ENCODE measurements at regions not wholly inside any gene's neighbourhood (a gene's known extent, or its start where the extent isn't known, plus 50 kb on each side); places are given as distances from the start of the nearest gene placed in this dataset.

- H2AFZ ChIP-seq (ENCODE audit: low read length), result no peak overlapping the region
- no peak overlapping the region for H3K4me2 ChIP-seq (ENCODE audit: low read length)
- ChIA-PET POLR2A (no interaction called here), CTCF (ENCODE audit: unreplicated experiment) (interaction anchor here (0.6 kb wide), 1 partner anchor 72 kb away, joined by 3 read pairs; no protein-coding TSS in a partner anchor)
- TF ChIP-seq EZH2phosphoT487 (IDR thresholded peaks at IDR 0.05; ENCODE audit: borderline replicate concordance, low read depth, low read length) (no peak), CTCF (conservative IDR thresholded peaks at IDR 0.05; ENCODE audit: low read length) (no peak)
- H3K36me3 ChIP-seq (ENCODE audit: insufficient read depth, low read length), result no peaks in the 10 kb centered on the region
- DNase-seq (ENCODE audit: low spot score), result no peak
- intact Hi-C loops (cut with micrococcal nuclease; ENCODE audit: unreplicated experiment), result no loop called here
- H3K27ac ChIP-seq (ENCODE audit: low read depth, low read length, poor library complexity, severe bottlenecking), result no peak overlapping the region
- no peaks in the 10 kb centered on the region for H3K9me2 ChIP-seq (ENCODE audit: insufficient read depth, low read length)
- H4K20me1 ChIP-seq (ENCODE audit: insufficient read depth, low read length), result no peaks in the 10 kb centered on the region
- no peaks in the 10 kb centered on the region for H3K9me3 ChIP-seq (ENCODE audit: low read length)
- no peaks in the 10 kb centered on the region for H3K79me2 ChIP-seq (ENCODE audit: insufficient read depth, low read depth, low read length)
- no peaks in the 10 kb centered on the region for H3K4me1 ChIP-seq (ENCODE audit: insufficient read depth, low read length, poor library complexity, severe bottlenecking)
- H3K4me3 ChIP-seq (ENCODE audit: low read depth, low read length, poor library complexity, severe bottlenecking), result no peak overlapping the region
- BruUV-seq (replicated peaks), result no TSS peak
These were observed 219.3 kb upstream of the SLCO3A1 start for GRCh38 chr15:91634179-91634578.

GRCh38 chr15:91635080-91635479, 218.4 kb upstream of the SLCO3A1 start:
- no peak overlapping the region for H3K4me3 ChIP-seq (ENCODE audit: low read depth, low read length, poor library complexity, severe bottlenecking)
- no peaks in the 10 kb centered on the region for H3K9me2 ChIP-seq (ENCODE audit: insufficient read depth, low read length)
- H4K20me1 ChIP-seq (ENCODE audit: insufficient read depth, low read length), result no peaks in the 10 kb centered on the region
- TF ChIP-seq EZH2phosphoT487 (IDR thresholded peaks at IDR 0.05; ENCODE audit: borderline replicate concordance, low read depth, low read length) (no peak), CTCF (conservative IDR thresholded peaks at IDR 0.05; ENCODE audit: low read length) (no peak)
- no peak for DNase-seq (ENCODE audit: low spot score)
- no peak overlapping the region for H3K27ac ChIP-seq (ENCODE audit: low read depth, low read length, poor library complexity, severe bottlenecking)
- intact Hi-C loops (cut with micrococcal nuclease; ENCODE audit: unreplicated experiment), result no loop called here
- ChIA-PET POLR2A (no interaction called here), CTCF (ENCODE audit: unreplicated experiment) (no interaction called here)
- no TSS peak for BruUV-seq (replicated peaks)
- H2AFZ ChIP-seq (ENCODE audit: low read length), result no peak overlapping the region
- no peaks in the 10 kb centered on the region for H3K4me1 ChIP-seq (ENCODE audit: insufficient read depth, low read length, poor library complexity, severe bottlenecking)
- no peak overlapping the region for H3K4me2 ChIP-seq (ENCODE audit: low read length)
- no peaks in the 10 kb centered on the region for H3K36me3 ChIP-seq (ENCODE audit: insufficient read depth, low read length)
- H3K9me3 ChIP-seq (ENCODE audit: low read length), result no peaks in the 10 kb centered on the region
- H3K79me2 ChIP-seq (ENCODE audit: insufficient read depth, low read depth, low read length), result no peaks in the 10 kb centered on the region

DNA sequence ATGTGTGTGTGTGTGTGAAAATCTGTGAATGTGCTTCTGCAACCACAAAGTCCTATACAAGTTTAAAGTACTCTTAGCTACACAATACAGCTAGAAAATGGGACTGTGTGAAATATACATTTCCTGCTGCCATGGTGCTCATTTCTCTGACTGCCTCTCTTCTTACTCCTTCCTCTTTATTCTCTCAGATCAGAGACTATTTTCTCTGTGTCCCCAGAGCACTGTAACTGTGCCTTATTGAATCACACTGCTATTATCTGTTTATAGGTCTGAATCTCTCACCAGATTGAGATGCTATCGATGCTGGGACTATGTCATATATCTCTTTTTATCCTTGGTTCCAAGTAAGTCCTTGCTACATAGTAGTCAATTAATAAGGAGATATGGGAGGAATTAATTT, 217.9 kb upstream of the SLCO3A1 start:
- TF ChIP-seq CTCF (conservative IDR thresholded peaks at IDR 0.05; ENCODE audit: low read length), result no peak
- no peak for TF ChIP-seq EZH2phosphoT487 (IDR thresholded peaks at IDR 0.05; ENCODE audit: borderline replicate concordance, low read depth, low read length)
- H3K27ac ChIP-seq (ENCODE audit: low read depth, low read length, poor library complexity, severe bottlenecking), result no peak overlapping the region
- H3K79me2 ChIP-seq (ENCODE audit: insufficient read depth, low read depth, low read length), result no peaks in the 10 kb centered on the region
- H3K4me1 ChIP-seq (ENCODE audit: insufficient read depth, low read length, poor library complexity, severe bottlenecking), result no peaks in the 10 kb centered on the region
- H3K9me2 ChIP-seq (ENCODE audit: insufficient read depth, low read length), result no peaks in the 10 kb centered on the region
- no TSS peak for BruUV-seq (replicated peaks)
- ChIA-PET POLR2A (no interaction called here), CTCF (ENCODE audit: unreplicated experiment) (no interaction called here)
- H3K4me3 ChIP-seq (ENCODE audit: low read depth, low read length, poor library complexity, severe bottlenecking), result no peak overlapping the region
- H3K4me2 ChIP-seq (ENCODE audit: low read length), result no peak overlapping the region
- H3K36me3 ChIP-seq (ENCODE audit: insufficient read depth, low read length), result no peaks in the 10 kb centered on the region
- no peaks in the 10 kb centered on the region for H3K9me3 ChIP-seq (ENCODE audit: low read length)
- DNase-seq (ENCODE audit: low spot score), result no peak
- intact Hi-C loops (cut with micrococcal nuclease; ENCODE audit: unreplicated experiment), result no loop called here
- no peaks in the 10 kb centered on the region for H4K20me1 ChIP-seq (ENCODE audit: insufficient read depth, low read length)
- no peak overlapping the region for H2AFZ ChIP-seq (ENCODE audit: low read length)
